Ovary (tissue), 7 donors: ENCODE measurements at regions not wholly inside any gene's neighbourhood (a gene's known extent, or its start where the extent isn't known, plus 50 kb on each side); places are given as distances from the start of the nearest gene placed in this dataset.
"Not testable (repeated sequence)": the region's sequence is repeated elsewhere in the genome, so short reads cannot be mapped to it uniquely, and the experiment has no call there.

Experiments used
- DNase-seq, 5 donors: peaks; one replicate each; pipeline ENCODE4 v3.0.0-alpha.2; 2019 to 2020
- H3K27ac ChIP-seq, 2 donors: fragments of 200-600 bp; one replicate each; pipeline versions ENCODE4 v1.5.1 to v1.8.0; 2019 to 2022
- H3K27me3 ChIP-seq: fragments of 200-600 bp; one replicate; pipeline ENCODE4 v1.8.0; 2022
- H3K36me3 ChIP-seq: fragments of 200-600 bp; sonication (generic); one replicate; pipeline ENCODE4 v1.5.1; 2019
- H3K4me1 ChIP-seq: one replicate; pipeline ENCODE4 v1.8.1; 2013; ENCODE audit warnings: mild to moderate bottlenecking, moderate library complexity; ENCODE audit not compliant: insufficient read depth
- H3K4me3 ChIP-seq: fragments of 200-600 bp; sonication (generic); one replicate; pipeline ENCODE4 v1.5.1; 2017
- H3K9me3 ChIP-seq, 2 donors: fragments of 200-600 bp in 1 of 2; sonication (generic) in 1 of 2; one replicate each; pipeline versions ENCODE4 v1.5.1 to v1.8.1; 2013 to 2019; ENCODE audit warnings: mild to moderate bottlenecking in 1 of 2, moderate library complexity in 1 of 2
- EP300 ChIP-seq: sonication (generic); formaldehyde crosslinking; IDR thresholded peaks from one replicate; pipeline ENCODE4 v1.6.1; 2017; ENCODE audit warnings: antibody characterized with exemption
- POLR2A ChIP-seq: fragments of 450-650 bp; IDR thresholded peaks from one replicate; pipeline ENCODE4 v1.6.1; 2017; ENCODE audit warnings: antibody characterized with exemption, mild to moderate bottlenecking, moderate library complexity
- WGBS, 3 donors: extraction: QIAGEN DNeasy Blood & Tissue Kit in 1 of 3; methylation state at CpG; one replicate each; pipeline versions ENCODE4 v1.1.5 to v1.1.7; 2013 to 2017; 5-methylcytosine and 5-hydroxymethylcytosine counted together
- intact Hi-C, 4 donors: fragments of 100-400 bp; cut with DNase I; formaldehyde crosslinking; loops; one replicate each; pipeline versions ENCODE4 v1.11.0 to v1.15.1; 2022 to 2023
- TF ChIP-seq, protein P1 (sequence below), 3 donors: fragments of 450-650 bp in 2 of 3; fragments of 200-600 bp in 1 of 3; IDR thresholded peaks; one replicate each; pipeline versions ENCODE4 v1.5.1 to v1.8.0; 2016 to 2022; ENCODE audit warnings: antibody characterized with exemption in 3 of 3, mild to moderate bottlenecking in 1 of 3
- donor health status: DM: no; HTN: no; CAD: no; lungs with moderate emphysema.
- donor health status: DM: no; HTN: no; CAD: no.
- donor health status: Bipolar disorder and iron deficiency.
- donor health status: DM: no; HTN: no; CAD: no.
- donor health status: DM: yes; HTN: yes; CAD: no.

DNA sequence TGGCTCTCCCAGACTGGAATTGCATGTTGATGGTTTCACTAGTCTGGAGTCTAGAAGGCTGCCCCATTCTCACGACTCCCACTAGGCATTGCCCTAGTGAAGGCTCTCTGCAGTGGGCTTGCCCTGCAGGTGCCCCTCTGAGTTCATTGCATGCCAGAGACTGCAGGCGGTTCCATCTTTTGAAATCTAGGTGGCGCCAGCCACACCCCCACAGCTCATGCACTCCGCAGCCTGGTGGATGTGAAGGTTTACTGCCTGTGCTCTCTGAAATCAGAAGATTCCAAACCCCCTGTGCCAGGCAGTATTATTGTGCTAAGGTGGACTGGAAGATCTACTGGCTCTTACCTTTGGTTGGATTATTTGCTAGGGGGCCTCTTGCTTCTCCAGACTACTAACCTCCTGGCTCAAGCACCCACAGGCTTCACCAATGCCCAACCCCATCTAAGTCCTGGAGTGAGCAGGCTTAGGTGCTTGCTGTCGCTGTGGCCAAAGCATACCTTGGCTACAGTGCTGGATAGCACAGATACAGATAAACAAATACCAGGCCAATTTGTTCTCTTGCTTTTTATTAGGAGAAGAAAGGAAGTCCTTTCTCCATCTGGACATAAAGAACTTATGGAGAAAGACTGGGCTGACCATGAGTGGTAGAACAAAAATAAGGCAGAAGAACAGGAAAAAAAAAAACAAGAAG, 83.5 kb upstream of the SIM2 start:
- H3K27me3 ChIP-seq, result no peaks in the 10 kb centered on the region
- no peaks in the 10 kb centered on the region for H3K36me3 ChIP-seq
- intact Hi-C loops, result no loop called here
- WGBS, 3 donors, result 76 to 85% (median 77%) methylated on average over 5 of the region's 5 CpGs
- no peak overlapping the region for H3K4me3 ChIP-seq
- no peak overlapping the region for H3K27ac ChIP-seq
- no peak for DNase-seq
- H3K4me1 ChIP-seq, result no peaks in the 10 kb centered on the region
- peaks cover 0 to 3% of the 10 kb centered on the region in 2 donors for H3K9me3 ChIP-seq
- TF ChIP-seq EP300 (no peak), POLR2A (no peak)
- TF ChIP-seq, protein P1, sequence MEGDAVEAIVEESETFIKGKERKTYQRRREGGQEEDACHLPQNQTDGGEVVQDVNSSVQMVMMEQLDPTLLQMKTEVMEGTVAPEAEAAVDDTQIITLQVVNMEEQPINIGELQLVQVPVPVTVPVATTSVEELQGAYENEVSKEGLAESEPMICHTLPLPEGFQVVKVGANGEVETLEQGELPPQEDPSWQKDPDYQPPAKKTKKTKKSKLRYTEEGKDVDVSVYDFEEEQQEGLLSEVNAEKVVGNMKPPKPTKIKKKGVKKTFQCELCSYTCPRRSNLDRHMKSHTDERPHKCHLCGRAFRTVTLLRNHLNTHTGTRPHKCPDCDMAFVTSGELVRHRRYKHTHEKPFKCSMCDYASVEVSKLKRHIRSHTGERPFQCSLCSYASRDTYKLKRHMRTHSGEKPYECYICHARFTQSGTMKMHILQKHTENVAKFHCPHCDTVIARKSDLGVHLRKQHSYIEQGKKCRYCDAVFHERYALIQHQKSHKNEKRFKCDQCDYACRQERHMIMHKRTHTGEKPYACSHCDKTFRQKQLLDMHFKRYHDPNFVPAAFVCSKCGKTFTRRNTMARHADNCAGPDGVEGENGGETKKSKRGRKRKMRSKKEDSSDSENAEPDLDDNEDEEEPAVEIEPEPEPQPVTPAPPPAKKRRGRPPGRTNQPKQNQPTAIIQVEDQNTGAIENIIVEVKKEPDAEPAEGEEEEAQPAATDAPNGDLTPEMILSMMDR (IDR thresholded peaks at IDR 0.05), result no peak

DNA sequence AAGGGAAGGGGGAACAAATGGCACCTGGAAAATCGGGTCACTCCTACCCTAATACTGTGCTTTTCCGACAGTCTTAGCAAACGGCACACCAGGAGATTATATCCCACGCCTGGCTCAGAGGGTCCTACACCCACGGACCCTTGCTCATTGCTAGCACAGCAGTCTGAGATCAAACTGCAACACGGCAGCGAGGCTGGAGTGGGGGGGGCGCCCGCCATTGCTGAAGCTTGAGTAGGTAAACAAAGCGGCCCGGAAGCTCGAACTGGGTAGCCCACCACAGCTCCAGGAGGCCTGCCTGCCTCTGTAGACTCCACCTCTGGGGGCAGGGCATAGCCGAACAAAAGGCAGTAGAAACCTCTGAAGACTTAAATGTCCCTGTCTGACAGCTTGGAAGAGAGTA, 82.1 kb upstream of the SIM2 start:
- intact Hi-C loops, H3K9me3 ChIP-seq, H3K27ac ChIP-seq, H3K36me3 ChIP-seq, H3K4me1 ChIP-seq, H3K4me3 ChIP-seq, H3K27me3 ChIP-seq, DNase-seq: not testable (repeated sequence)
- 87 to 92% (median 90%) methylated on average over 13 of the region's 13 CpGs for WGBS, 3 donors

DNA sequence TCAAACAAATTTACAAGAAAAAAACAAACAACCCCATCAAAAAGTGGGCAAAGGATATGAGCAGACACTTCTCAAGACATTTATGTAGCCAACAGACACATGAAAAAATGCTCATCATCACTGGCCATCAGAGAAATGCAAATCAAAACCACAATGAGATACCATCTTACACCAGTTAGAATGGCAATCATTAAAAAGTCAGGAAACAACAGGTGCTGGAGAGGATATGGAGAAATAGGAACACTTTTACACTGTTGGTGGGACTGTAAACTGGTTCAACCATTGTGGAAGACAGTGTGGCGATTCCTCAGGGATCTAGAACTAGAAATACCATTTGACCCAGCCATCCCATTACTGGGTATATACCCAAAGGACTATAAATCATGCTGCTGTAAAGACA, 77.1 kb upstream of the SIM2 start:
- H3K4me3 ChIP-seq, DNase-seq, H3K4me1 ChIP-seq, H3K27ac ChIP-seq, H3K9me3 ChIP-seq, intact Hi-C loops, H3K27me3 ChIP-seq, H3K36me3 ChIP-seq: not testable (repeated sequence)
- 67 to 71% methylated on average over 1 of the region's 1 CpG; no CpG with 5 or more reads in 1 of the 3 donors for WGBS, 3 donors

DNA sequence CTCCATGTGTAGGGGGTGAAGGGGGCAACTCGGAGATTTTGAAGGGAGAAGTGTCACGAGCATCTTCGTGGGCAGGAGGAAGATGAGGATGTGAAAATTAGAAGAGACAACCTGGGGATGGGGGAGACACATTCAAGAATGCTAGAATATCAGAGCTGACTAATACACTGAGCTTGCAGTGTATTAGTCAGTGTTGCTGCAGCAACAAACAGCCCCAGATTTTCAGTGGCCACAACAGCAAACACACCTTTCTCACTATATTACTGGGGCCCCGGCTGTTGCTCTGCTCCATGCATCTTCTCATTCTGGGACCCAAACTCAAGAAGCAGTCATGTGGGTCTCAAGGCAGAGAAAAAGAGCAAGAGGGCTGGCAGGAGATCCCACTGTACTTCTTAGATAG, 74.8 kb upstream of the SIM2 start:
- H3K9me3 ChIP-seq, result no peaks in the 10 kb centered on the region
- no peaks in the 10 kb centered on the region for H3K27me3 ChIP-seq
- TF ChIP-seq, protein P1 (IDR thresholded peaks at IDR 0.05), result no peak
- TF ChIP-seq POLR2A (no peak), EP300 (no peak)
- H3K4me1 ChIP-seq, result no peaks in the 10 kb centered on the region
- 87 to 92% (median 91%) methylated on average over 4 of the region's 4 CpGs for WGBS, 3 donors
- no peak overlapping the region for H3K27ac ChIP-seq
- H3K4me3 ChIP-seq, result no peak overlapping the region
- intact Hi-C loops, result no loop called here
- H3K36me3 ChIP-seq, result no peaks in the 10 kb centered on the region
- DNase-seq, result no peak

DNA sequence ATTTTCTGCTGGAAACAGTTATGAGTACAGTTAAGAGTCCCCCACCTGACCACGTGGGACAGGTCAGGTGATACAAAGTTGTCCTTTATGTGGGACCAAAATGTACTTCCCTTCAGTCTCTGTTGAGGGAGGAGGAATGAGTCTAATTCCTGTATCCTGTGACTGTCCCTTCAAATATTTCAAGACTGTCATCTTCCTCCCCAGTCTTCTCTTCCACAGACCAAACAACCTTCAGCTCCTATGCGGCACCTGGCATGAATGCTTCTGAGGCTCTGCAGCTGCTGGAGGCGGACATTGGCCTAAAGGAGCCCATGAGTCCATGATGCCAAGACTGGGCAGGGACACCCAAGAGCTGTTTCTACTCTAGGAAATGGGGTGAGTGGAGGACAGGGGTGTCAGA, 72.1 kb upstream of the SIM2 start:
- intact Hi-C loops, result no loop called here
- Histone ChIP-seq H3K4me3 (no peak overlapping the region), H3K9me3 (no peaks in the 10 kb centered on the region), H3K27ac (no peak overlapping the region), H3K27me3 (no peaks in the 10 kb centered on the region), H3K36me3 (no peaks in the 10 kb centered on the region), H3K4me1 (no peaks in the 10 kb centered on the region)
- no peak for DNase-seq
- TF ChIP-seq POLR2A (no peak), EP300 (no peak)
- TF ChIP-seq, protein P1 (IDR thresholded peaks at IDR 0.05), result no peak
- WGBS, 3 donors, result 85 to 93% (median 87%) methylated on average over 3 of the region's 3 CpGs
